Upper lobe of left lung (tissue), 6 donors: ENCODE measurements at regions not wholly inside any gene's neighbourhood (a gene's known extent, or its start where the extent isn't known, plus 50 kb on each side); places are given as distances from the start of the nearest gene placed in this dataset.

ENCODE experiments used
- ATAC-seq, 2 donors: fragments of 200-7000 bp; cut with Tn5 transposase; one replicate each; pipeline ENCODE4 v1.9.1; 2022; ENCODE audit warnings: mild to moderate bottlenecking in 2 of 2, moderate library complexity in 2 of 2; ENCODE audit not compliant: low FRiP score in 2 of 2
- DNase-seq, 2 donors: peaks; one replicate each; pipeline ENCODE4 v3.0.0-alpha.2; 2019 to 2020
- H3K27ac ChIP-seq, 4 donors: fragments of 200-600 bp; sonication (generic); one replicate each; pipeline ENCODE4 v1.5.1; 2016 to 2019
- H3K27me3 ChIP-seq, 4 donors: fragments of 200-600 bp; sonication (generic); one replicate each; pipeline ENCODE4 v1.5.1; 2017 to 2019
- H3K36me3 ChIP-seq, 4 donors: fragments of 200-600 bp; sonication (generic); one replicate each; pipeline ENCODE4 v1.5.1; 2016 to 2019
- H3K4me1 ChIP-seq, 4 donors: fragments of 200-600 bp; sonication (generic); one replicate each; pipeline ENCODE4 v1.5.1; 2018 to 2019
- H3K4me3 ChIP-seq, 4 donors: fragments of 200-600 bp; sonication (generic); one replicate each; pipeline ENCODE4 v1.5.1; 2017 to 2019; ENCODE audit warnings: mild to moderate bottlenecking in 2 of 4, moderate library complexity in 1 of 4
- H3K9me3 ChIP-seq, 4 donors: fragments of 200-600 bp; sonication (generic); one replicate each; pipeline ENCODE4 v1.5.1; 2018 to 2019
- CTCF ChIP-seq, 6 experiments: fragments of 450-650 bp in 4 of 6; fragments of 200-600 bp in 2 of 6; sonication (generic) in 2 of 6; IDR thresholded peaks; one replicate each; pipeline ENCODE4 v1.5.1; 2016 to 2019; ENCODE audit warnings: antibody characterized with exemption in 6 of 6
- EP300 ChIP-seq, 4 donors: sonication (generic); formaldehyde crosslinking; IDR thresholded peaks; one replicate each; pipeline ENCODE4 v1.5.1; 2017; ENCODE audit warnings: antibody characterized with exemption in 4 of 4, control low read depth in 2 of 4
- POLR2A ChIP-seq, 4 donors: fragments of 450-650 bp; IDR thresholded peaks; one replicate each; pipeline ENCODE4 v1.5.1; 2016 to 2017; ENCODE audit warnings: antibody characterized with exemption in 4 of 4, mild to moderate bottlenecking in 2 of 4
- POLR2AphosphoS5 ChIP-seq, 2 donors: sonication (generic); formaldehyde crosslinking; IDR thresholded peaks; one replicate each; pipeline ENCODE4 v1.5.1; 2017; ENCODE audit warnings: antibody characterized with exemption in 2 of 2
- WGBS, 2 donors: methylation state at CpG; one replicate each; pipeline ENCODE4 v1.1.5; 2017 to 2018; 5-methylcytosine and 5-hydroxymethylcytosine counted together
- donor health status: DM: no; HTN: no; CAD: no; lungs with moderate emphysema.
- donor health status: DM: no; HTN: yes; CAD: no; lungs with severe emphysema.

GRCh38 chr14:98501836-98502235, 770.2 kb downstream of the BCL11B start:
- H3K36me3 ChIP-seq, result no peaks in the 10 kb centered on the region
- ATAC-seq, result no peak
- 91 to 96% methylated on average over 4 of the region's 4 CpGs for WGBS, 2 donors

GRCh38 chr14:98503086-98503815, 768.7 kb downstream of the BCL11B start:
- 82 to 84% methylated on average over 6 of the region's 6 CpGs for WGBS, 2 donors
- H3K4me1 ChIP-seq, result no peaks in the 10 kb centered on the region
- ATAC-seq, result no peak

More at GRCh38 chr14:98501836-98502235, 770.2 kb downstream of the BCL11B start:
- no peaks in the 10 kb centered on the region for H3K27me3 ChIP-seq
- TF ChIP-seq POLR2A (IDR thresholded peaks at IDR 0.05), result no peak
- TF ChIP-seq POLR2AphosphoS5 (IDR thresholded peaks at IDR 0.05), result no peak
- no peak for TF ChIP-seq CTCF (IDR thresholded peaks at IDR 0.05)
- no peak for TF ChIP-seq EP300 (IDR thresholded peaks at IDR 0.05)
- H3K27ac ChIP-seq, result no peak overlapping the region
- H3K9me3 ChIP-seq, result no peaks in the 10 kb centered on the region
- no peak for DNase-seq
- no peaks in the 10 kb centered on the region for H3K4me1 ChIP-seq
- H3K4me3 ChIP-seq, result no peak overlapping the region

GRCh38 chr14:98507264-98507663, 764.7 kb downstream of the BCL11B start:
- H3K9me3 ChIP-seq, result peaks cover 0 to 4% (median 0%) of the 10 kb centered on the region in 4 donors
- 44 to 89% methylated on average over 2 of the region's 2 CpGs for WGBS, 2 donors
- H3K36me3 ChIP-seq, result no peaks in the 10 kb centered on the region
- no peaks in the 10 kb centered on the region for H3K4me1 ChIP-seq
- no peak overlapping the region for H3K4me3 ChIP-seq
- TF ChIP-seq POLR2AphosphoS5 (IDR thresholded peaks at IDR 0.05) (no peak), EP300 (IDR thresholded peaks at IDR 0.05) (no peak), CTCF (IDR thresholded peaks at IDR 0.05) (no peak)
- ATAC-seq, result no peak
- H3K27me3 ChIP-seq, result no peaks in the 10 kb centered on the region
- DNase-seq, result no peak
- H3K27ac ChIP-seq, result no peak overlapping the region

More at GRCh38 chr14:98503086-98503815, 768.7 kb downstream of the BCL11B start:
- Histone ChIP-seq H3K4me3 (no peak overlapping the region), H3K36me3 (no peaks in the 10 kb centered on the region), H3K9me3 (peaks cover 0 to 4% (median 0%) of the 10 kb centered on the region in 4 donors), H3K27me3 (no peaks in the 10 kb centered on the region), H3K27ac (no peak overlapping the region)
- TF ChIP-seq POLR2AphosphoS5 (IDR thresholded peaks at IDR 0.05) (no peak), POLR2A (IDR thresholded peaks at IDR 0.05) (no peak), EP300 (IDR thresholded peaks at IDR 0.05) (no peak), CTCF (IDR thresholded peaks at IDR 0.05) (no peak)
- no peak for DNase-seq

GRCh38 chr14:98510392-98510791, 761.6 kb downstream of the BCL11B start:
- no peak for DNase-seq
- Histone ChIP-seq H3K4me1 (no peaks in the 10 kb centered on the region), H3K9me3 (peaks cover 0 to 4% (median 0%) of the 10 kb centered on the region in 4 donors), H3K36me3 (no peaks in the 10 kb centered on the region), H3K27me3 (no peaks in the 10 kb centered on the region), H3K4me3 (no peak overlapping the region), H3K27ac (no peak overlapping the region)
- TF ChIP-seq EP300 (IDR thresholded peaks at IDR 0.05) (no peak), POLR2AphosphoS5 (IDR thresholded peaks at IDR 0.05) (no peak), POLR2A (IDR thresholded peaks at IDR 0.05) (no peak), CTCF (IDR thresholded peaks at IDR 0.05) (no peak)
- ATAC-seq, result no peak
- WGBS, 2 donors, result 81 to 85% methylated on average over 3 of the region's 3 CpGs
